ENCODE measurements at regions not wholly inside any gene's neighbourhood (a gene's known extent, or its start where the extent isn't known, plus 50 kb on each side); places are given as distances from the start of the nearest gene placed in this dataset.

- Histone ChIP-seq H3K4me2 (ENCODE audit: low read length) (no peak overlapping the region), H3K79me2 (ENCODE audit: control insufficient read depth, low read length) (no peaks in the 10 kb centered on the region), H3K4me3 (ENCODE audit: low read length) (no peak overlapping the region), H3K27me3 (ENCODE audit: control insufficient read depth, low read length) (peaks cover 5% of the 10 kb centered on the region; the same call in 1 of the 2 replicates), H3F3A (ENCODE audit: control insufficient read depth, insufficient read depth) (no peaks in the 10 kb centered on the region), H3K9me3 (ENCODE audit: control insufficient read depth, insufficient read depth, low read length) (no peaks in the 10 kb centered on the region), H3K4me1 (ENCODE audit: control insufficient read depth, low read length) (no peaks in the 10 kb centered on the region), H3K27ac (ENCODE audit: low read depth, low read length) (no peak overlapping the region), H3K9me2 (replicated peaks; ENCODE audit: control insufficient read depth, low read length) (no peaks in the 10 kb centered on the region), H3K36me3 (ENCODE audit: control insufficient read depth, low read length) (no peaks in the 10 kb centered on the region), H4K20me1 (ENCODE audit: control insufficient read depth, insufficient read depth, low read depth, low read length) (no peaks in the 10 kb centered on the region)
- no peak for TF ChIP-seq EZH2phosphoT487 (IDR thresholded peaks at IDR 0.05; ENCODE audit: borderline replicate concordance, low read length)
- no peak for TF ChIP-seq CTCF (IDR thresholded peaks at IDR 0.05; ENCODE audit: low read depth, low read length, poor library complexity, severe bottlenecking)
Observed at GRCh38 chr16:80459966-80460365, 80.8 kb upstream of the DYNLRB2 start.

GRCh38 chr16:80459331-80459777, 81.4 kb upstream of the DYNLRB2 start:
- no peaks in the 10 kb centered on the region for H3K9me3 ChIP-seq (ENCODE audit: control insufficient read depth, insufficient read depth, low read length)
- TF ChIP-seq EZH2phosphoT487 (IDR thresholded peaks at IDR 0.05; ENCODE audit: borderline replicate concordance, low read length) (no peak), CTCF (IDR thresholded peaks at IDR 0.05; ENCODE audit: low read depth, low read length, poor library complexity, severe bottlenecking) (no peak)
- no peak overlapping the region for H3K4me3 ChIP-seq (ENCODE audit: low read length)
- H3K36me3 ChIP-seq (ENCODE audit: control insufficient read depth, low read length): no peaks in the 10 kb centered on the region
- no peaks in the 10 kb centered on the region for H3K9me2 ChIP-seq (replicated peaks; ENCODE audit: control insufficient read depth, low read length)
- H3K79me2 ChIP-seq (ENCODE audit: control insufficient read depth, low read length): no peaks in the 10 kb centered on the region
- no peaks in the 10 kb centered on the region for H4K20me1 ChIP-seq (ENCODE audit: control insufficient read depth, insufficient read depth, low read depth, low read length)
- no peaks in the 10 kb centered on the region for H3K4me1 ChIP-seq (ENCODE audit: control insufficient read depth, low read length)
- no peak overlapping the region for H3K27ac ChIP-seq (ENCODE audit: low read depth, low read length)
- H3K4me2 ChIP-seq (ENCODE audit: low read length): no peak overlapping the region
- no peaks in the 10 kb centered on the region for H3F3A ChIP-seq (ENCODE audit: control insufficient read depth, insufficient read depth)
- peaks cover 5% of the 10 kb centered on the region; the same call in 1 of the 2 replicates for H3K27me3 ChIP-seq (ENCODE audit: control insufficient read depth, low read length)

- H3K79me2 ChIP-seq (ENCODE audit: control insufficient read depth, low read length): no peaks in the 10 kb centered on the region
- no peaks in the 10 kb centered on the region for H3K9me3 ChIP-seq (ENCODE audit: control insufficient read depth, insufficient read depth, low read length)
- H3F3A ChIP-seq (ENCODE audit: control insufficient read depth, insufficient read depth): no peaks in the 10 kb centered on the region
- no peak overlapping the region for H3K4me3 ChIP-seq (ENCODE audit: low read length)
- no peaks in the 10 kb centered on the region for H4K20me1 ChIP-seq (ENCODE audit: control insufficient read depth, insufficient read depth, low read depth, low read length)
- no peaks in the 10 kb centered on the region for H3K4me1 ChIP-seq (ENCODE audit: control insufficient read depth, low read length)
- no peaks in the 10 kb centered on the region for H3K36me3 ChIP-seq (ENCODE audit: control insufficient read depth, low read length)
- H3K4me2 ChIP-seq (ENCODE audit: low read length): no peak overlapping the region
- H3K27me3 ChIP-seq (ENCODE audit: control insufficient read depth, low read length): peaks cover 5% of the 10 kb centered on the region; the same call in 1 of the 2 replicates
- no peaks in the 10 kb centered on the region for H3K9me2 ChIP-seq (replicated peaks; ENCODE audit: control insufficient read depth, low read length)
- H3K27ac ChIP-seq (ENCODE audit: low read depth, low read length): no peak overlapping the region
- no peak for TF ChIP-seq EZH2phosphoT487 (IDR thresholded peaks at IDR 0.05; ENCODE audit: borderline replicate concordance, low read length)
Observed at GRCh38 chr16:80457871-80458270, 82.9 kb upstream of the DYNLRB2 start.

GRCh38 chr16:80454802-80455201, 86.0 kb upstream of the DYNLRB2 start:
- H3K4me2 ChIP-seq (ENCODE audit: low read length): no peak overlapping the region
- no peaks in the 10 kb centered on the region; the same call in 1 of the 2 replicates for H3K27me3 ChIP-seq (ENCODE audit: control insufficient read depth, low read length)
- TF ChIP-seq CTCF (IDR thresholded peaks at IDR 0.05; ENCODE audit: low read depth, low read length, poor library complexity, severe bottlenecking) (no peak), EZH2phosphoT487 (IDR thresholded peaks at IDR 0.05; ENCODE audit: borderline replicate concordance, low read length) (no peak)
- H3K4me1 ChIP-seq (ENCODE audit: control insufficient read depth, low read length): no peaks in the 10 kb centered on the region
- H3K4me3 ChIP-seq (ENCODE audit: low read length): no peak overlapping the region
- no peak overlapping the region for H3K27ac ChIP-seq (ENCODE audit: low read depth, low read length)
- no peaks in the 10 kb centered on the region for H3K9me2 ChIP-seq (replicated peaks; ENCODE audit: control insufficient read depth, low read length)
- no peaks in the 10 kb centered on the region for H4K20me1 ChIP-seq (ENCODE audit: control insufficient read depth, insufficient read depth, low read depth, low read length)
- no peaks in the 10 kb centered on the region for H3K9me3 ChIP-seq (ENCODE audit: control insufficient read depth, insufficient read depth, low read length)
- no peaks in the 10 kb centered on the region for H3K79me2 ChIP-seq (ENCODE audit: control insufficient read depth, low read length)
- H3F3A ChIP-seq (ENCODE audit: control insufficient read depth, insufficient read depth): no peaks in the 10 kb centered on the region
- no peaks in the 10 kb centered on the region for H3K36me3 ChIP-seq (ENCODE audit: control insufficient read depth, low read length)

All from DOHH2 (cell line).